CD4-positive, alpha-beta T cell (primary cell): ENCODE measurements at regions not wholly inside any gene's neighbourhood (a gene's known extent, or its start where the extent isn't known, plus 50 kb on each side); places are given as distances from the start of the nearest gene placed in this dataset.
"Not testable (repeated sequence)": the region's sequence is repeated elsewhere in the genome, so short reads cannot be mapped to it uniquely, and the experiment has no call there.

Source experiments
- ATAC-seq: fragments of 200-7000 bp; cut with Tn5 transposase; one replicate; pipeline ENCODE4 v1.10.0; 2022; ENCODE audit warnings: mild to moderate bottlenecking; ENCODE audit not compliant: poor library complexity
- CTCF ChIA-PET: fragments of 350-600 bp; sonication (Branson Sonifier 250); formaldehyde crosslinking; loops from one replicate; lab custom pipeline; 2021; ENCODE audit warnings: antibody characterized with exemption, inconsistent platforms; lab: Charles Lee
- POLR2A ChIA-PET: fragments of 350-600 bp; sonication (Branson Sonifier 250); formaldehyde crosslinking; loops from one replicate; lab custom pipeline; 2021; ENCODE audit warnings: antibody characterized with exemption, inconsistent platforms; lab: Charles Lee
- DNase-seq, 14 experiments: peaks; one replicate each; pipeline ENCODE4 v3.0.0-alpha.2; 2013 to 2020; ENCODE audit warnings: mixed read lengths in 2 of 14
- H3K27ac ChIP-seq, 2 donors: one replicate each; pipeline versions ENCODE4 v1.5.1 to v1.7.0; 2013; ENCODE audit warnings: low read length in 2 of 2, low read depth in 1 of 2, mild to moderate bottlenecking in 1 of 2
- H3K27me3 ChIP-seq, 2 experiments: 1 replicate in 1 of 2; 2 replicates in 1 of 2; pipeline versions ENCODE4 v1.6.1 to v1.7.0; 2013; ENCODE audit warnings: low read length in 2 of 2, control low read depth in 1 of 2, mild to moderate bottlenecking in 1 of 2, moderate library complexity in 1 of 2; ENCODE audit not compliant: insufficient read depth in 2 of 2, control insufficient read depth in 1 of 2
- H3K36me3 ChIP-seq: one replicate; pipeline ENCODE4 v1.6.1; 2013; ENCODE audit warnings: low read length, control low read depth; ENCODE audit not compliant: insufficient read depth
- H3K4me1 ChIP-seq: one replicate; pipeline ENCODE4 v1.6.1; 2013; ENCODE audit warnings: low read length, control low read depth; ENCODE audit not compliant: insufficient read depth
- H3K4me3 ChIP-seq: one replicate; pipeline ENCODE4 v1.5.1; 2013; ENCODE audit warnings: mild to moderate bottlenecking, low read length, moderate library complexity
- H3K9me3 ChIP-seq, 2 experiments: 1 replicate in 1 of 2; 2 replicates in 1 of 2; pipeline versions ENCODE4 v1.6.1 to v1.7.0; 2013; ENCODE audit warnings: low read length in 2 of 2, mild to moderate bottlenecking in 2 of 2, control low read depth in 1 of 2, moderate library complexity in 1 of 2; ENCODE audit not compliant: control insufficient read depth in 1 of 2, insufficient read depth in 1 of 2
- H3K27ac Mint-ChIP-seq: one replicate; pipeline ENCODE4 v1.8.0; 2020; ENCODE audit warnings: mixed read lengths
- H3K27me3 Mint-ChIP-seq: one replicate; pipeline ENCODE4 v1.8.0; 2021; ENCODE audit warnings: mixed read lengths
- H3K36me3 Mint-ChIP-seq: one replicate; pipeline ENCODE4 v1.8.0; 2021; ENCODE audit warnings: low read depth, mixed read lengths
- H3K4me1 Mint-ChIP-seq: one replicate; pipeline ENCODE4 v1.8.0; 2021; ENCODE audit warnings: low read depth, mixed read lengths
- H3K4me3 Mint-ChIP-seq: one replicate; pipeline ENCODE4 v1.8.0; 2020; ENCODE audit warnings: mild to moderate bottlenecking, mixed read lengths
- H3K9me3 Mint-ChIP-seq: one replicate; pipeline ENCODE4 v1.8.0; 2020; ENCODE audit warnings: mixed read lengths
- intact Hi-C, 2 experiments: fragments of 100-400 bp; cut with DNase I in 1 of 2; cut with micrococcal nuclease in 1 of 2; formaldehyde crosslinking; loops; one replicate each; pipeline versions ENCODE4 v1.15.1 to v1.9.0; 2023 to 2025; cut with DNase I, micrococcal nuclease
- TF ChIP-seq, protein P1 (sequence below): fragments of 200-600 bp; IDR thresholded peaks from one replicate; pipeline ENCODE4 v1.8.0; 2022; ENCODE audit warnings: antibody characterized with exemption, mild to moderate bottlenecking

DNA sequence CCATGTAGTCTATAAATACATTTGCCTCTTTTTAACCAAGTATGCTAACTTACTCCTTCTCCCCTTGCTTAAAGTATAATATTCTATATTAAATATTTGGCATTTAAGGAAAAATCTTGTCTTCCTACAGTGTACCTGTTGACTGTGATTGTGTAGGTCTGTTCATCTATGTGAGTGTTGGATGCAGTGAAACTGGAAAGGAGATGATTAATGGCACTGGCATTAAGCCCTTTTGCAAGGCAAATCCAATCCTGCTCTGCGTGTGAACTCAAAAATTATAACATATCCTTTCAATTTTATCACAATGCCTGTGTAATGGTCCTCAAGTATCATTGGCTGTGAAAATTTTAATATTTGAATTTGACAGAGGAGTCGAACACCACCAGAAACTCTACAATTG, 565.0 kb downstream of the KCNT2 start:
- ATAC-seq (no peak), DNase-seq (no peak)
- ChIA-PET CTCF (no interaction called here), POLR2A (no interaction called here)
- no peaks in the 10 kb centered on the region for H3K27me3 ChIP-seq
- Mint-ChIP-seq H3K4me3 (no peak overlapping the region), H3K9me3 (peaks cover 3% of the 10 kb centered on the region), H3K36me3 (no peaks in the 10 kb centered on the region), H3K27me3 (no peaks in the 10 kb centered on the region), H3K27ac (no peak overlapping the region), H3K4me1 (no peaks in the 10 kb centered on the region)
- intact Hi-C loops, result no loop called here
- TF ChIP-seq, protein P1, sequence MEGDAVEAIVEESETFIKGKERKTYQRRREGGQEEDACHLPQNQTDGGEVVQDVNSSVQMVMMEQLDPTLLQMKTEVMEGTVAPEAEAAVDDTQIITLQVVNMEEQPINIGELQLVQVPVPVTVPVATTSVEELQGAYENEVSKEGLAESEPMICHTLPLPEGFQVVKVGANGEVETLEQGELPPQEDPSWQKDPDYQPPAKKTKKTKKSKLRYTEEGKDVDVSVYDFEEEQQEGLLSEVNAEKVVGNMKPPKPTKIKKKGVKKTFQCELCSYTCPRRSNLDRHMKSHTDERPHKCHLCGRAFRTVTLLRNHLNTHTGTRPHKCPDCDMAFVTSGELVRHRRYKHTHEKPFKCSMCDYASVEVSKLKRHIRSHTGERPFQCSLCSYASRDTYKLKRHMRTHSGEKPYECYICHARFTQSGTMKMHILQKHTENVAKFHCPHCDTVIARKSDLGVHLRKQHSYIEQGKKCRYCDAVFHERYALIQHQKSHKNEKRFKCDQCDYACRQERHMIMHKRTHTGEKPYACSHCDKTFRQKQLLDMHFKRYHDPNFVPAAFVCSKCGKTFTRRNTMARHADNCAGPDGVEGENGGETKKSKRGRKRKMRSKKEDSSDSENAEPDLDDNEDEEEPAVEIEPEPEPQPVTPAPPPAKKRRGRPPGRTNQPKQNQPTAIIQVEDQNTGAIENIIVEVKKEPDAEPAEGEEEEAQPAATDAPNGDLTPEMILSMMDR, result no peak
- no peaks in the 10 kb centered on the region for H3K4me1 ChIP-seq
- peaks cover 0 to 6% of the 10 kb centered on the region in 2 experiments for H3K9me3 ChIP-seq
- no peak overlapping the region for H3K4me3 ChIP-seq
- H3K36me3 ChIP-seq, result no peaks in the 10 kb centered on the region
- no peak overlapping the region for H3K27ac ChIP-seq

DNA sequence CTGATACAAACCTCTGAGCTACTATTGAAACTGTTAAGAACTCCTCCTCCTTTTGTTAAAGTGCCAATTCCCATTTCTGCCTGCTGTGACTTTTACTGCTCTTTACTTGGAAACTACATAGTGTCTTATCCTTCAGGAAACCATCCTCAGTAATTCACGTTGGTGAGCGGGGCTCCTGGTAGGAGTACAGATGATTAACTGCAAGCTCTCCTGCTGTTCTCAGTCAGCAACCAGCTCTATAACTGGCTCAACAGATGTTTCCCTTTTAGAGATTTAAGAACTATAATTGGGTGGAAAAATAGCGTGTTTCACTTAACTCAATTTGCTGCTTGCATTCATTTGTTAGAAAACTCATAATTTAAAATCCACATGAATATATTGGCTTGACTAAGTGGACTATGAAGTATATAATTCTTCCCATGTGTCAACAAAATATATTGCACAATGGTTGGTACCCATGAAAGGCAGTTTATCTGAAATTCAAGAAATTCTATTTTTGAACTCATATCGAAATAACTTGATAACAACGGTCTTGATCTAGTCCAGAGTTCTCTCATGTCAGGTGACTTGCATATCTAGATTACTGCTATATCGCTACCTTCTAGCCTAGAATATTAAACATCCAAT, 574.0 kb downstream of the KCNT2 start:
- POLR2A ChIA-PET, result no interaction called here
- Mint-ChIP-seq H3K9me3 (no peaks in the 10 kb centered on the region), H3K36me3 (no peaks in the 10 kb centered on the region), H3K27me3 (no peaks in the 10 kb centered on the region), H3K4me3 (no peak overlapping the region), H3K4me1 (no peaks in the 10 kb centered on the region), H3K27ac (no peak overlapping the region)
- ATAC-seq, result no peak
- Histone ChIP-seq H3K4me1 (no peaks in the 10 kb centered on the region), H3K4me3 (no peak overlapping the region), H3K9me3 (no peaks in the 10 kb centered on the region), H3K27ac (no peak overlapping the region), H3K36me3 (no peaks in the 10 kb centered on the region), H3K27me3 (no peaks in the 10 kb centered on the region)
- intact Hi-C loops, result no loop called here
- TF ChIP-seq, protein P1, result no peak
- DNase-seq, result no peak
- CTCF ChIA-PET, result no interaction called here

DNA sequence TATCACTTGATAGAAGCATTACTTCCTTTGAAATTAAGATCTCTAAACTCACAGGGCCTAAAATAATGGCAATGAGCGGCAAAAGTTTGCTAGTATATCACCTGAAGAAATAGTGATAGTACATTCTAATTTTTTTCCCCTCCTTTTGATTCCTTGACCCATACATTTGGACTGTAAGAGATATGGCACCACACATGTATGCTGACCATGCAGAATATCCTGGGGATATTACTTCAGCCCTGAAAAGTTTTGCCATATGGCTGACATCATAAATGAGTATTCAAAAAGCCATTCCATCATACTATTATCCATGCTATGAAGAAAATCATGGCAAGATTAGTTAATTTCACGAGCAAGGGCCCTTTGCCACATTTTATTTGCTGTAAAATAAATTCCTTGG, 576.9 kb downstream of the KCNT2 start:
- DNase-seq, H3K9me3 Mint-ChIP-seq, H3K4me1 Mint-ChIP-seq, H3K27ac Mint-ChIP-seq, POLR2A ChIA-PET, H3K4me3 Mint-ChIP-seq, H3K4me1 ChIP-seq, H3K27ac ChIP-seq, H3K36me3 ChIP-seq, H3K27me3 ChIP-seq, H3K27me3 Mint-ChIP-seq, CTCF ChIA-PET, H3K4me3 ChIP-seq, H3K9me3 ChIP-seq, intact Hi-C loops, ATAC-seq, H3K36me3 Mint-ChIP-seq: not testable (repeated sequence)

DNA sequence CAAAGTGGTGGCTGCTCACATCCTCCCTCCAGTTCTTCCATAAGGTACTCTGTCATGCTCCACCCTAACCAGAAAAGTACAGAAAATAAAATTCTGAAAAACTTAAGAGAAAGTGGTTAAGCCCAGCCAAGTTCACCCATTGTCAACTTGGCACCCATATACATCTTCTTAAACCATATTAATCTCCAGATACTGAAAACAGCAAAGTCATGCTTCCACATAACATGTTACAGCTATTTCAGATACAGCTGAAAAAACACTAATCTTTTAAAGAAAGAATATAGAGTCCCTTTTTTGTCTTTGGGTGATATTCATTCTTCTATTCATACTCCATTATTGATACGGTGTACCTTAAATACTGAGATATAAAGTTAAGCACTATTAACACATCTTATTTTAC, 577.8 kb downstream of the KCNT2 start:
- DNase-seq (no peak), ATAC-seq (no peak)
- H3K4me3 ChIP-seq, result no peak overlapping the region
- H3K4me1 Mint-ChIP-seq, result no peaks in the 10 kb centered on the region
- H3K36me3 ChIP-seq, result no peaks in the 10 kb centered on the region
- no peaks in the 10 kb centered on the region for H3K36me3 Mint-ChIP-seq
- no peaks in the 10 kb centered on the region for H3K4me1 ChIP-seq
- no peaks in the 10 kb centered on the region for H3K9me3 ChIP-seq
- no peak overlapping the region for H3K27ac ChIP-seq
- H3K27ac Mint-ChIP-seq, result no peak overlapping the region
- no peak overlapping the region for H3K4me3 Mint-ChIP-seq
- H3K27me3 Mint-ChIP-seq, result no peaks in the 10 kb centered on the region
- TF ChIP-seq, protein P1, result no peak
- CTCF ChIA-PET, result no interaction called here
- intact Hi-C loops, result no loop called here
- no peaks in the 10 kb centered on the region for H3K9me3 Mint-ChIP-seq
- no peaks in the 10 kb centered on the region for H3K27me3 ChIP-seq
- POLR2A ChIA-PET, result no interaction called here
